ENCODE measurements at regions not wholly inside any gene's neighbourhood (a gene's known extent, or its start where the extent isn't known, plus 50 kb on each side); places are given as distances from the start of the nearest gene placed in this dataset.

DNA sequence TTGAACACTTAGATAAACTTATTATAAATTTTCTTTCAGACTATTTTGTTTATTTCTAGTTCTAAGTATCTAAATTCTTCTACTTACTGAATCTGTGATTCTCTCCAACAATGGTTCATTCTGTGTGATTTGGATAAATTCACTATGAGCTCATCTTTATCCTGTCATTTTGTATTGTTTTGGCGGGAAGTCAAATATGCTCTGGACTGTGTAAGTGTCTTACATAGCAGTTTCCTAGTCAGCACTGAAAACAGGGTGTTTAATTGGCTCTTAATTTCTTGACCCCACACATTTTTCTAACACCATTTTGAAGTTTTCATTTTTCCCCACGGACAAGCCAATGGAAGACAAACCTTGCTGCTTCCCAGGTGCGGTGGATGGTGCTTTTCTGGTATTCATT, 207.0 kb upstream of the ACO1 start:
- TF ChIP-seq, protein P1, sequence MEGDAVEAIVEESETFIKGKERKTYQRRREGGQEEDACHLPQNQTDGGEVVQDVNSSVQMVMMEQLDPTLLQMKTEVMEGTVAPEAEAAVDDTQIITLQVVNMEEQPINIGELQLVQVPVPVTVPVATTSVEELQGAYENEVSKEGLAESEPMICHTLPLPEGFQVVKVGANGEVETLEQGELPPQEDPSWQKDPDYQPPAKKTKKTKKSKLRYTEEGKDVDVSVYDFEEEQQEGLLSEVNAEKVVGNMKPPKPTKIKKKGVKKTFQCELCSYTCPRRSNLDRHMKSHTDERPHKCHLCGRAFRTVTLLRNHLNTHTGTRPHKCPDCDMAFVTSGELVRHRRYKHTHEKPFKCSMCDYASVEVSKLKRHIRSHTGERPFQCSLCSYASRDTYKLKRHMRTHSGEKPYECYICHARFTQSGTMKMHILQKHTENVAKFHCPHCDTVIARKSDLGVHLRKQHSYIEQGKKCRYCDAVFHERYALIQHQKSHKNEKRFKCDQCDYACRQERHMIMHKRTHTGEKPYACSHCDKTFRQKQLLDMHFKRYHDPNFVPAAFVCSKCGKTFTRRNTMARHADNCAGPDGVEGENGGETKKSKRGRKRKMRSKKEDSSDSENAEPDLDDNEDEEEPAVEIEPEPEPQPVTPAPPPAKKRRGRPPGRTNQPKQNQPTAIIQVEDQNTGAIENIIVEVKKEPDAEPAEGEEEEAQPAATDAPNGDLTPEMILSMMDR (IDR thresholded peaks at IDR 0.05): no peak
- TF ChIP-seq EZH2 (IDR thresholded peaks at IDR 0.05): no peak

Measured in neural progenitor cell (in vitro differentiated cells).